HG03457 (cell line): ENCODE measurements at regions not wholly inside any gene's neighbourhood (a gene's known extent, or its start where the extent isn't known, plus 50 kb on each side); places are given as distances from the start of the nearest gene placed in this dataset.
A peak's percentile ranks its signal among the peaks of the same experiment; 100 is the strongest.
"Not testable (repeated sequence)": the region's sequence is repeated elsewhere in the genome, so short reads cannot be mapped to it uniquely, and the experiment has no call there.

Source experiments
- ATAC-seq: cut with Tn5 transposase; IDR thresholded peaks from one replicate; pipeline ENCODE4 v1.9.1; 2021; ENCODE audit warnings: moderate number of reproducible peaks; ENCODE audit not compliant: unreplicated experiment

DNA sequence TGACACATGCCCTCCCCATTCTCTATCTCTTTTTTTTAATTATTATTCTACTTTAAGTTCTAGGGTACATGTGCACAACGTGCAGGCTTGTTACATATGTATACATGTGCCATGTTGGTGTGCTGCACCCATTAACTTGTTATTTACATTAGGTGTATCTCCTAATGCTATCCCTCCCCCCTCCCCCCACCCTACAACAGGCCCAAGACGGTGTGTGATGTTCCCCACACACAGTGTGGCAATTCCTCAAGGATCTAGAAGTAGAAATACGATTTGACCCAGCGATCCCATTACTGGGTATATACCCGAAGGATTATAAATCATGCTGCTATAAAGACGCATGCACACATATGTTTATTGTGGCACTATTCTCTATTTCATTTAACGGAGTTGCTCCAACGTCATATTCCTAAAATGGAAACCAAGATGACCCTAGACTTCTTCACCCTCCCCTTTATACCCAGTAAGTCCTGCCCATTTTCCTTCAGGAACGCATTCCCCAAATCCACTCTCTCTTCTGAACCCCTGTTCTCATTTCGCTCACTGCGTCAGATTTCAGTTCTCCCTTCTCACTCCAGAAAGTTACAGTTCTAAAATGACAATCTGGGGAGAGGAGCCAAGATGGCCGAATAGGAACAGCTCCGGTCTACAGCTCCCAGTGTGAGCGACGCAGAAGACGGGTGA, 175.6 kb downstream of the MEX3B start:
- not testable (repeated sequence) for ATAC-seq

DNA sequence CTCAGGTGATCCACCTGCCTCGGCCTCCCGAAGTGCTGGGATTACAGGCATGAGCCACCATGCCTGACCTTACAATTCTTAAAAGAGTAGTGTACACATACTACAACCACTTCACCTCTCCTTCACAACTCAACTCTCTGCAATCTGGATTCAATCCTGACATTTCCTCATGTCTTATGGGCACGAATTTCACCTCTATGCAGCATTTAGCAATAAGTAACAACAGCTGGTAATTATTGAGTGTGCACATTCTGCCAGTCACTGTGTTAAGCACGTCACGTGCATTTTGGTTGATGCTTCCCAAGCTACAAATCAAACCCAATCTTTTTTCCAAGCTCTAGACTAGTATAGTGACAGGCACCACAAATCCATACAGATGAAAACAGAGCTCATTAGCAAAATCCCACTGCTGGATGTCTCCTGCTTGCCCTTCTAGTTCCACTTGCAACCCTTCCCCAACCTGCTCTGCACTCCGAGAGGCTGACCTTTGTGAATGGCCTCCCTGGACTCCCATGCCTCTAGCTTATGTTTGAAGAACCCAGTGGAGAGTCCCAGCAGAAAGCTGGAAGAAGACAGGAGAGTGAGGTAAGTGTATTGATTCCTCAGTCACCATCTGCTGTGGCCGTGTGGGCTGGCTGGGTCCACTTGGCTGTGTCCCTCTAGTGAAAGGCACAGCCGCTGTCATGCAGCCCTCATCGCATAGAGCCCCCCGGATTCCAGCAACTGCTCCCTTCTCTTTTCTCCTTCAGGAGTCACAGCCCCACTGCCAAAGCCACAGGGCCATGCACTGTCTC, 176.5 kb downstream of the MEX3B start:
- ATAC-seq = no peak

- ATAC-seq = peak; percentile 93
Observed at GRCh38 chr15:81865850-81866537, 179.8 kb downstream of the MEX3B start.

DNA sequence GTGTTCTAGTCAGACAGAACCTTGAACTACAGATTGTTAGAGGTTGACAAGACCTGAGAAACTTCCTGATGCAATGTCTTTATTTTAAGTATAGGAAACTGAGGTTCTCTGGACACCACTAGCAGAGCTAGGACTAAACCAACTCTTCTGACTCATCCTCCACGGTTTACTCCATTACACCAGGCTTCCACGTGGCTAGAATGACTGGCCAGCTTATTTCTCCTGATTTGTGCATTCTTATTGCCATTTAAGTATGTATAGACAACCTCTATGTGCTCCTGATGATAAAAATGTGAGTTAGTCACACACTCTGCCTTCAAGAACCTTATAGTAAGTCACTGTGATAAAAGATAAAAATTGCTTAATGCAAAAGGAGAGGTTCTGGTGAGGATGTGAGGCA, 182.7 kb downstream of the MEX3B start:
- no peak for ATAC-seq

DNA sequence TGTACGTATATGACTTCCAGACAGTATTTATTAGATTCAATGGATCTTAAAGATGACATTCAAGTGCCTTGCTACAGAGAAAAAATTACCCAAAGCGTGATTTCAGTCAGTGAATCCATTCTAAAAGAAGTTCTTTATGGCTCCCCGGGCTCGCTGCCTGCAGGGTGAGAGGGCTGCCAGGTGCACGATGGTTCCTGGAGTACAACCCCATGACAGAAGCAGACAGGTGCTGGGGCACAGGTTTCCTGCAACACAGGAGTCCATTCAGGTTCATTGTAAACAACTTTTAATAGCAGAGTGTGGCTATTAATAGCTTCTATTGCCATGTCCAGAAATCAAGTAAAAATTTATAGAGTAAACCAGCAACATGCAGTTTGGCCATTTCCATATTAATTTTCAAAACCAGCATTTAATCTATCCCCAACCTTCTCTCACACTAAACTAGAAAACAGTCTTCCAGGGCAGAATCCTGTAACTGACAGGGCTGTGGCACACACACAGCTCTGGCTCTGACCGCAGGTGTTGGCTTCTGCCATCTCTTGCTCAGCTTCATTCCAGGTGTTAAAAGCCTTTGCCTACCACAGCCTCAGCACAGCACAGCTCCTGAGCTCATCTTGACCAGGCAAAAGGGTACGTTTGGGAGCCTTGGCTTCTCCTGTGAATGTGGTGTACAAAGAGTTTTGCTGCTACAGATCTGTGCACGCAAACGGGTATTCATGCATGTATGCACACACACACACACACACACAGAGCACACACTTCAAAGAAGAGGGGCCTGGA, 185.9 kb downstream of the MEX3B start:
- ATAC-seq = no peak

GRCh38 chr15:81858586-81858985, 187.2 kb downstream of the MEX3B start:
- no peak for ATAC-seq

DNA sequence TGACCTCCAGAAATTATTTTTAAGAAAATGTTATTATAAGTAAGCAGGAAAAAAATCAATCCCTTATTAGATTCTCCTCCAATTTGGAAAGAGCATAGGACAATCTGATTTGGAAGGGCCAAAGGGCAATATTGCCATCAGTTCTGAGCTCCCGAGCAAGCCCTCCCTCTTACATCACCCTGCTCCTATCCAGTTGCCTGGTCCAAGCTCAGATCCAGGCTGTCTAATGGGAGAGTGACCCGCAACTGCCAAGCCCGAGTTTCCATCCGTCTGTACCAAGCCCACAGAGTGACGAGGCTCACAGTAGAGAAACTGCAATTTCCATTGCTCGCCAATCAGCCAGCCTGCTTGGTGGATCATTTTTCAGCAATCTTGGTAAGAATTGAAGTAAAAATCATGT, 187.7 kb downstream of the MEX3B start:
- no peak for ATAC-seq

DNA sequence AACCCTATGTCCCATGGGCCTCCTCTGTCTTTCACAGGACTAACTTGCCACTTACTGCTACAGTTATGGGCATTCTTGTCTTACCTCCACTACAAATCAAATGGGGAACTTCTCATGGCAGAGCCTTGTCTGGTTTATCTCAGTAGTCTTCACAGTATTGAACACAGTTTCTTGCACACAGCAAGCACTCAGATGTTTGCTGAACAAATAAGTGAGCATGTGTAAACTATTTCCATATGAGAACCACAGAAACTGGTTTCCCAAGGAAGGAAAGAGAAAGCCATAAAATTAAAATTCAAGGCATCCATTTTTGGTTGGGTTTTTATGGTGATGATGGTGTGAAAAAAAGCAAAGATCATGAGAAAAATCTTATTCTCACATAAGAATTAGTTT, 189.2 kb downstream of the MEX3B start:
- ATAC-seq = no peak

DNA sequence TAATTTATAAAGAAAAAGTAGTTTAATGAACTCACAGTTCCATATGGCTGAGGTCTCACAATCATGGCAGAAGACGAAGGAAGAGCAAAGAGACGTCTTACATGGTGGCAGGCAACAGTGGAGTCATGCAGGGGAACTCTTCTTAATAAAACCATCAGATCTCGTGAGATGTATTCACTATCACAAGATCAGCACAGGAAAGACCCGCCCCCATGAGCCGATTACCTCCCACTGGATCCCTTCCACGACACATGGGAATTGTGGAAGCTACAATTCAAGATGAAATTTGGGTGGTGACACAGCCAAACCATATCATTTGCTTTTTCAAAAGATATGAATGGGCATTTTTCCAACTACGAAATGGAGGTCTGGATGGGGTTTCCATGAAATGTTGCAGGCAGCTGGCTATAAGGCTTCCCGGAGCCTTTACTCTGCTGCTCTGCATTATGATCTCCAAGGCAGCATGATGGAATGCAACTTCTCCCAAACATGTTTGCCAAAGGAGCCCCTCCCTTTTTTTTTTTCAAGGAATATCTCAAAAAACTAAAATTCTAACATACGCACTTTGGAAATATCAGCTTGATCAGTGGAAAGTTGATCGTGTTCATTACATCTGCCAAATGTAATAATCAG, 189.7 kb downstream of the MEX3B start:
- no peak for ATAC-seq

DNA sequence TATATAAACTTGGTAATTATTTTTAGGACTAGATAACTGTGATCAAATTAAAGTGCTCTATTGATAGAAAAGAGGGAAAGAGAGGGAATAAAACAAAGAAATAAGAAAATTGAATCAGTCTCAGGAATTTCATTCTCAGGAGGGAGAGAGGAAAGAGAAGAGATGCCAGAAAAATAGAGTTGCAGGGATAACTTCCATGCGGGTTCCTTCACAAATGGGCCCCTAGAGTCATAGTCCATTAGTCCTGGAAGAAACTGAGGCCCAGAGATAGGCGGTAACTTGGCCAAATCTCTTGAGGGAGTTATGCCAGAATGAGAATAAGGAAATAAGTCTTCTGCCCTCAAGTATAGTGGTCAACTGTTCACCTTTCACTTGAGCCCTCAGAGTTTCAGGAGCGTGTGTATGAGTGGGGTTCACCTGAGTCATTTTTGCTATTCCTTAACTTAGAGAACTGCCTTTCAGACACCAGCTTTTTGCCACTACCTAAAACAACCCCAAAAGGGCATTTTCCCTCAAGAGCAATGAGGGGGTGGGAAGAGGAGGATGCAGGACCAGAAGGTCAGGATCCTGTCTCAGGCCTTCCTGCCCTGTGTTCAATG, 192.6 kb downstream of the MEX3B start:
- ATAC-seq = no peak

DNA sequence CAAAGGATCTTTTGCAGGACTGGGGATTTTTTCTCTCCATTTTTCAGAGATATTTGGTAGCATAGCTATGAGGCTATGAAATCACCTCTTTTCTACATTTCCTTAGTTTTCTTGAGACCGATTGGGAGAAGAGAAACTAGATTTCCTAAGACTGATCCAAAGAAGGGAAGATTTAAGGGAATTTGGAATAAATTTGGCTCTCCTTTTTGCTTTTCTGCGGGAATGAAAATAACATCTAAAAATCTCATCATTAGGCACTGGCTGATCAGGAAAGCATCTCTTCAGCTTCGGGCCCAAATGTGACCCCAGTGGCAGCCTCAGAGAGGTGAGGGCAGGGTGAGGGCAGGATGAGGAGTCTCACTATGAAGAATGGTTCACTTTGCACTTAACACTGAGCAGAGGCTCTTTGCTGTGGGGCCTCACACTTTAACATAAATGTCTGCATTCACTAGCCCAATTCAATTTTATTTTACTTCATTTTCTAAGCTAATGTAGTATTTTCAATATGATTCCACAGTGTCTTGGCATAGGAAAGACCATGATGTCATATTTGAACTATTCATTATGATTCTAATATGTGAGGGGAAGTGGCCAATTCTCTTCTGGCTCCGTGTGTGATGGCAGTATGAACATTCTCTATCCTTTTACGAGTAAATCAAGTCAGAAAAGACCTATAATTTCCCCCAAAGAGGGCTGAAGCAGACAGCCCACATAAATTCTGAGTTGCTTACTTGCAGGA, 193.2 kb downstream of the MEX3B start:
- ATAC-seq = no peak

DNA sequence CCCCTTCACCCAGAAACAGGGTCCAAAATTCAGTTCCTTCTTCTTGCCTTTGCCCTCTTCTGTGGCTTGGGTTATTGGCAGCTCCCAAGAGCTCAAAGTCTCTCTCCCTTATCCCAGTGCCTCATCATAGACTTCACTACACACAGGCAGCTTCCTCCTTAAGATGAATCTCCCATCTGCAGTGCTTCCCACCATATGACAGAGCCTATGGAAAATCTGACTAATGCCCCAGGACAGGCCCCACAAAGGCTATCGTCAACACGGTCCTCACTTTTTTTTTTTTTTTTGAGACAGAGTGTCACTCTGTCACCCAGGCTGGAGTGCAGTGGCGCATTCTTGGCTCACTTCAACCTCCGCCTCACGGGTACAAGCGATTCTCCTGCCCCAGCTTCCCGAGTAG, 194.1 kb downstream of the MEX3B start:
- no peak for ATAC-seq

- no peak for ATAC-seq
Observed at GRCh38 chr15:81851325-81851724, 194.5 kb downstream of the MEX3B start.

DNA sequence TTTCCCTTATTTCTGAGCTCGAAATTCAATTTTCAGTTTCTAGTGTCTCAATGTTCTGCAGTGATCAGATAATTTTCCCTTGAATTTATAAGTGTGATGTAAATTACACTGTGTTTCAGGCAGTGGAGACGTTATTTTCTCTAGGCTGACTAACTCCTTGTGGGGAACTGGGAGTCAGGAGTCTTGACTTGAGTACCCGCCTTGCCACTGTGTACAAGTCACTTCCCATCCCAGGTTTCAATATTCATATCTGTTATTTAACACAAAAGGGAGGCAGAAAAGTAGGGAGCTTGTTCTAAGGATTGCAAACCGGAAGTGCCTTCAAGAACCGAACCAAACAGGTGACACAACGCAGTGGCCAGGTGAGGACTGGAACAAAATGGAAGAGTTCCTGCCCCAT, 196.5 kb downstream of the MEX3B start:
- ATAC-seq = no peak

GRCh38 chr15:81848701-81849100, 197.1 kb downstream of the MEX3B start:
- no peak for ATAC-seq

DNA sequence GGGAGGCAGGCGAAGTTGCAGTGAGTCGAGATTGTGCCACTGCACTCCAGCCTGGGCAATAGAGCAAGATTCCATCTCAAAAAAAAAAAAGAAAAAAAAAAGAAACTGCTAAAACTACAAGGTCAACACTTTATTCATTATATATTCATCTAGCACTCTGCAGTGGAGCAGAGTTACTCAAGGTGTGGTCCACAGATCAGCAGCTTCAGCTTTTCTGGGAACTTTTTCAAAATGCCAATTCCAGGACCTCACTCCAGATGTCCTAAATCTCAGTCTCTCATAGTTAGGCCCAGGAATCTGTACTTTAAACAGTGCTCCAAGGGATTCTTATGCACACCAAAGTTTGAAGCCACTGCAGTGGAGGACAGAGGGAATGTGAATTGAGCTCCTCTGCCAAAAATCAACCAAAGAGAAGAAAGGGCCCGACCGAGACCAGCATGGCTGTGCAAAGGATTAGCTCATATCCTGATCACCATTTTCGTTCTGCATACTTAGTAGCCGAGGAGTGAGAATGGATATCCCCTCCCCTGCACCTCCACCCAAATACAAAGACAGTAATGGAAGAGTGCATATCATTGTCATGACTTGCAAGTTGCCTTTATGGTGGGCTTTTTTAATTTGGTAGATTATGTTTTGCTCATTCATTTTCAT, 201.9 kb downstream of the MEX3B start:
- no peak for ATAC-seq

- ATAC-seq = no peak
Observed at GRCh38 chr15:81843226-81843625, 202.6 kb downstream of the MEX3B start.

- ATAC-seq = no peak
Observed at GRCh38 chr15:81839387-81839786, 206.4 kb downstream of the MEX3B start.

DNA sequence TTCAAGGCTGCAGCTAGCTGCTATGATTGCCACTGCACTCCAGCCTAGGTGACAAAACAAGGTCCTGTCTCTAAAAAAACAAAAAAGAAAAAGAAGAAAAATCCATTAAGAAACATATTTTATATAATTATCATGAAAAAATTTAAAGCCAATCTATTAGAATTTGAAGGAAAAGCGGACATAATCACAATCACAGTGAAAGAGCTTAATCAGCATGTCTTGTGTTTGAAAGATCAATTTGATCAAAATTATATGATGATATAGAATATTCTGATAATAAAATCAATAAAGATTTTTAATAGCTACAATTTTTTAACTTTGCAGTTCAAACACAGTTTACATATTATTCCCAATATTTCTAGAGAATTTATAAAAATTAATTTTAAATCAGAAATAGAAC, 210.1 kb downstream of the MEX3B start:
- ATAC-seq = no peak
